Caco-2 (cell line): ENCODE measurements at regions not wholly inside any gene's neighbourhood (a gene's known extent, or its start where the extent isn't known, plus 50 kb on each side); places are given as distances from the start of the nearest gene placed in this dataset.
"Not testable (repeated sequence)": the region's sequence is repeated elsewhere in the genome, so short reads cannot be mapped to it uniquely, and the experiment has no call there.

Experiments
- BruUV-seq: library from RNA; stranded (reverse); fragments of 400-500 nt; replicated peaks from 2 replicates; lab custom pipeline; 2021; lab: Mats Ljungman, UMichigan
- CTCF ChIA-PET: fragments of 300-600 bp; sonication (Branson Sonifier 250); formaldehyde crosslinking; loops from one replicate; lab custom pipeline; 2022; ENCODE audit warnings: antibody characterized with exemption; lab: Charles Lee
- POLR2A ChIA-PET: fragments of 300-600 bp; sonication (Branson Sonifier 250); formaldehyde crosslinking; loops from one replicate; lab custom pipeline; 2022; ENCODE audit warnings: antibody characterized with exemption; lab: Charles Lee
- DNase-seq, 2 experiments: peaks; one replicate each; pipeline versions ENCODE4 v3.0.0 to v3.0.0-alpha.2; 2020 to 2022
- H3K27me3 ChIP-seq: replicated peaks from 2 replicates; pipeline ENCODE4 v1.6.0; 2011; ENCODE audit warnings: low read length; ENCODE audit not compliant: control insufficient read depth, insufficient read depth
- H3K36me3 ChIP-seq: 2 replicates; pipeline ENCODE4 v1.5.1; 2011; ENCODE audit warnings: low read length; ENCODE audit not compliant: control insufficient read depth, insufficient read depth
- H3K4me1 ChIP-seq: fragments of 250-450 bp; sonication (Bioruptor Pico); 2 replicates; pipeline ENCODE4 v1.5.1; 2020; ENCODE audit warnings: mild to moderate bottlenecking
- H3K4me3 ChIP-seq: 2 replicates; pipeline ENCODE4 v1.5.1; 2011; ENCODE audit warnings: low read depth, mild to moderate bottlenecking, control low read depth, low read length
- H3K9me3 ChIP-seq: fragments of 250-450 bp; sonication (Bioruptor Pico); 2 replicates; pipeline ENCODE4 v1.5.1; 2020; ENCODE audit warnings: mild to moderate bottlenecking, moderate library complexity
- H3K27ac Mint-ChIP-seq: one replicate; pipeline ENCODE4 v1.8.0; 2022; ENCODE audit warnings: mixed read lengths; ENCODE audit not compliant: unreplicated experiment
- H3K27me3 Mint-ChIP-seq: one replicate; pipeline ENCODE4 v1.8.0; 2022; ENCODE audit warnings: mixed read lengths; ENCODE audit not compliant: insufficient read depth, unreplicated experiment
- H3K36me3 Mint-ChIP-seq: one replicate; pipeline ENCODE4 v1.8.0; 2022; ENCODE audit warnings: mild to moderate bottlenecking, mixed read lengths; ENCODE audit not compliant: insufficient read depth, unreplicated experiment
- H3K4me1 Mint-ChIP-seq: one replicate; pipeline ENCODE4 v1.8.0; 2022; ENCODE audit warnings: low read depth, mixed read lengths; ENCODE audit not compliant: unreplicated experiment
- H3K4me3 Mint-ChIP-seq: one replicate; pipeline ENCODE4 v1.8.0; 2022; ENCODE audit warnings: mild to moderate bottlenecking, moderate library complexity, mixed read lengths; ENCODE audit not compliant: unreplicated experiment
- H3K9me3 Mint-ChIP-seq: one replicate; pipeline ENCODE4 v1.8.0; 2022; ENCODE audit warnings: mixed read lengths; ENCODE audit not compliant: unreplicated experiment
- intact Hi-C: fragments of 100-400 bp; cut with micrococcal nuclease; formaldehyde crosslinking; loops from one replicate; pipeline ENCODE4 v1.10.0; 2022; ENCODE audit not compliant: unreplicated experiment
- TF ChIP-seq, protein P1 (sequence below), 2 experiments: fragments of 200-600 bp in 1 of 2; IDR thresholded peaks; 1 replicate in 1 of 2; 2 replicates in 1 of 2; pipeline versions ENCODE4 v1.5.1 to v1.8.0; 2011 to 2022; ENCODE audit warnings: antibody characterized with exemption in 1 of 2, control low read depth in 1 of 2, inconsistent platforms in 1 of 2, low read depth in 1 of 2, low read length in 1 of 2, mild to moderate bottlenecking in 1 of 2, moderate library complexity in 1 of 2; ENCODE audit not compliant: insufficient read depth in 1 of 2, severe bottlenecking in 1 of 2, unreplicated experiment in 1 of 2

DNA sequence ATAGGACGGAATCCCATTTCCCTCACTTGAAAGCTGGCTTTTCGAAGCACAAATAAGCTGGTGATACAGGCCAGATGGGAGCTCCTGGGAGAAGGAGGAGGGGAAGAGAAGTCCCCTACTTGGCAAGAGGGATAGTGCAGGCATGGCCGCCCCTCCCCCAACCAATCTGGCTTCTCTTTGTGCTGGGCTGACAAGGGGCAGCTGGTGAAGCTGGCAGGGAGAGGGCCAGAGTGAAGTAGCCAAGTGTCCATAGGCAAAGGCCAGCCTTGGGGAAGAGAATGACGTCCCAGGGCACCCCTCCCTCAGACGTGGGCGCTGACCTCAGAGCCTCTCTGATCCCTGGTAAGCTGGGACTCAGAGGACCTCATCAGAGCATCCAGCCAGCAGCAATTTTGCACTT lies 78.7 kb upstream of the GRAMD1B start:
- TF ChIP-seq, protein P1, sequence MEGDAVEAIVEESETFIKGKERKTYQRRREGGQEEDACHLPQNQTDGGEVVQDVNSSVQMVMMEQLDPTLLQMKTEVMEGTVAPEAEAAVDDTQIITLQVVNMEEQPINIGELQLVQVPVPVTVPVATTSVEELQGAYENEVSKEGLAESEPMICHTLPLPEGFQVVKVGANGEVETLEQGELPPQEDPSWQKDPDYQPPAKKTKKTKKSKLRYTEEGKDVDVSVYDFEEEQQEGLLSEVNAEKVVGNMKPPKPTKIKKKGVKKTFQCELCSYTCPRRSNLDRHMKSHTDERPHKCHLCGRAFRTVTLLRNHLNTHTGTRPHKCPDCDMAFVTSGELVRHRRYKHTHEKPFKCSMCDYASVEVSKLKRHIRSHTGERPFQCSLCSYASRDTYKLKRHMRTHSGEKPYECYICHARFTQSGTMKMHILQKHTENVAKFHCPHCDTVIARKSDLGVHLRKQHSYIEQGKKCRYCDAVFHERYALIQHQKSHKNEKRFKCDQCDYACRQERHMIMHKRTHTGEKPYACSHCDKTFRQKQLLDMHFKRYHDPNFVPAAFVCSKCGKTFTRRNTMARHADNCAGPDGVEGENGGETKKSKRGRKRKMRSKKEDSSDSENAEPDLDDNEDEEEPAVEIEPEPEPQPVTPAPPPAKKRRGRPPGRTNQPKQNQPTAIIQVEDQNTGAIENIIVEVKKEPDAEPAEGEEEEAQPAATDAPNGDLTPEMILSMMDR (IDR thresholded peaks at IDR 0.05; ENCODE audit: insufficient read depth in 1 of 2, low read depth in 1 of 2, low read length in 1 of 2, severe bottlenecking in 1 of 2, unreplicated experiment in 1 of 2) = no peak
- no peak for DNase-seq

DNA sequence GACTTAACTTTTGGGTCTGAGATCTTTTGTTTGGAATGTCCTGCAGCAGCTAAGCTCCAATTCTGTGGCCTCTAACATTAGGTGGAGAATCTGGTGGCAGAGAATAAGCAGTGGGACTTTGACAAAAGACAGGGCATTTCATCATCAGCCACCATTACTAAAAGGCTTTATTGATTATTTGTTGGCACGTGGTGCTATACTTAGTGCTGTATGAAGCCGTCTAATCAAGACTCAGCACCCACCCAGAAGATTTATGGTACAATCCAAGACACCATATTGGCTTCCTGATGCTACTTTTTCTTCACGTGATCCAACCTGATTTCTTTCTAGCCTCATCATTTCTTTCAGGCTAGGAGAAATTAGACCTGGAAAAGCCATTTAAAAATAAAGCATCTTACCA lies 80.7 kb upstream of the GRAMD1B start:
- DNase-seq = no peak
- TF ChIP-seq, protein P1 (IDR thresholded peaks at IDR 0.05; ENCODE audit: insufficient read depth in 1 of 2, low read depth in 1 of 2, low read length in 1 of 2, severe bottlenecking in 1 of 2, unreplicated experiment in 1 of 2) = no peak
- no TSS peak for BruUV-seq
- Histone ChIP-seq H3K9me3 (no peaks in the 10 kb centered on the region), H3K4me1 (no peaks in the 10 kb centered on the region), H3K36me3 (no peaks in the 10 kb centered on the region), H3K4me3 (no peak overlapping the region), H3K27me3 (no peaks in the 10 kb centered on the region)
- Mint-ChIP-seq H3K27me3 (peaks cover 12% of the 10 kb centered on the region), H3K4me3 (no peak overlapping the region), H3K36me3 (no peaks in the 10 kb centered on the region), H3K27ac (no peak overlapping the region), H3K4me1 (no peaks in the 10 kb centered on the region), H3K9me3 (no peaks in the 10 kb centered on the region)
- ChIA-PET CTCF (no interaction called here), POLR2A (no interaction called here)
- intact Hi-C loops = no loop called here

More for the DNA sequence above, 78.7 kb upstream of the GRAMD1B start:
- no peaks in the 10 kb centered on the region for H3K4me1 Mint-ChIP-seq
- no peaks in the 10 kb centered on the region for H3K9me3 Mint-ChIP-seq
- peaks cover 13% of the 10 kb centered on the region for H3K27me3 Mint-ChIP-seq
- ChIA-PET CTCF (no interaction called here), POLR2A (no interaction called here)
- intact Hi-C loops = no loop called here
- H3K36me3 ChIP-seq = no peaks in the 10 kb centered on the region
- no peak overlapping the region for H3K4me3 ChIP-seq
- no peaks in the 10 kb centered on the region for H3K36me3 Mint-ChIP-seq
- no peak overlapping the region for H3K4me3 Mint-ChIP-seq
- no TSS peak for BruUV-seq
- H3K9me3 ChIP-seq = no peaks in the 10 kb centered on the region
- H3K4me1 ChIP-seq = no peaks in the 10 kb centered on the region
- no peaks in the 10 kb centered on the region for H3K27me3 ChIP-seq
- H3K27ac Mint-ChIP-seq = no peak overlapping the region

DNA sequence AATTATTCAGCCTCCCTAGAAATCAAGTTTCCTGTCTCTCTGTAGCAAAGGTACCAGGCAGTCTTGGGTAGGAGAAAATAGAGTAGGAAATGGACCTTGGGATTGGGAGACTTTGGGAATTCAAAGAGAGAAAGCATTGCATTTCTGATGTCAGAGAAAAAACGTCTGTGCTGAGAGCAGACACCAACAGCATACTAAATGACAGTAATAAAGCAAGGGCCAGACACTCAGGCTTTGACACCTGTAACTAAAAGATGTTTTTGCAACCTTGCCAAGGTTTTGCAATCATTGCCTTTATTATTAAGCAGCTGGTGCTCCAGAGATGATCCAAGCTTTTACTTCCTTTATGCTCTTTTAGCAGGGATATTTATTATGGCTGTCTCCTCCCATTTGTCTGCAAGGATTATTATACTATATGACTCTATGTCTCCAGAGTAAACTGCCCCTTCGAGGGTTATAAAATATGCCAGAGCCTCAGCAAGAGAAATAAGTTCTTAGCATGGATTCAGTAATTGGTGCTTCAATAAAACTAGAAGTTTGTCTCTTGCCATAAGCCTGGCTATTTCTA lies 85.2 kb upstream of the GRAMD1B start:
- no peaks in the 10 kb centered on the region for H3K9me3 Mint-ChIP-seq
- Histone ChIP-seq H3K27me3 (no peaks in the 10 kb centered on the region), H3K4me3 (no peak overlapping the region), H3K9me3 (no peaks in the 10 kb centered on the region), H3K36me3 (no peaks in the 10 kb centered on the region), H3K4me1 (no peaks in the 10 kb centered on the region)
- H3K27ac Mint-ChIP-seq = no peak overlapping the region
- POLR2A ChIA-PET = no interaction called here
- no peaks in the 10 kb centered on the region for H3K36me3 Mint-ChIP-seq
- no peak overlapping the region for H3K4me3 Mint-ChIP-seq
- H3K27me3 Mint-ChIP-seq = peaks cover 12% of the 10 kb centered on the region
- intact Hi-C loops = no loop called here
- BruUV-seq = no TSS peak
- DNase-seq = no peak
- CTCF ChIA-PET = no interaction called here
- TF ChIP-seq, protein P1 (IDR thresholded peaks at IDR 0.05; ENCODE audit: insufficient read depth in 1 of 2, low read depth in 1 of 2, low read length in 1 of 2, severe bottlenecking in 1 of 2, unreplicated experiment in 1 of 2) = no peak
- H3K4me1 Mint-ChIP-seq = no peaks in the 10 kb centered on the region

DNA sequence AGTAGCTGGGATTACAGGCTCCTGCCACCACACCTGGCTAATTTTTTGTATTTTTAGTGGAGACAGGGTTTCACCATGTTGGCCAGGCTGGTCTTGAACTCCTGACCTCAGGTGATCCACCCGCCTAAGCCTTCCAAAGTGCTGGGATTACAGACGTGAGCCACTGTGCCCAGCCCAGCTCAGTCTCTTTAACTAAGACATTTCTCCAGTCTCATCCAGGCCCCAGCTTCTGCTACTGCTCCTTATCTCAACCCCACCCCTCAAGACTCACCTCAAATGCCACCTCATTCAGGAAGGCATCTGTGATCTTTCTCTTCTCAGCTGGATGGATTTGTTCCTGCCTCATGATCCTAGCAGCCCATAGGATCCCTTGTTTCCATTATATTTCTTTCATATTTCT lies 85.9 kb upstream of the GRAMD1B start:
- H3K9me3 ChIP-seq, BruUV-seq, H3K27me3 ChIP-seq, H3K4me1 ChIP-seq, H3K4me1 Mint-ChIP-seq, H3K4me3 ChIP-seq, DNase-seq, POLR2A ChIA-PET, CTCF ChIA-PET, H3K9me3 Mint-ChIP-seq, H3K36me3 ChIP-seq, intact Hi-C loops, H3K4me3 Mint-ChIP-seq, H3K27ac Mint-ChIP-seq, H3K36me3 Mint-ChIP-seq: not testable (repeated sequence)
- H3K27me3 Mint-ChIP-seq = peaks cover 12% of the 10 kb centered on the region
